Gastroesophageal sphincter (tissue), 3 donors: ENCODE measurements at regions not wholly inside any gene's neighbourhood (a gene's known extent, or its start where the extent isn't known, plus 50 kb on each side); places are given as distances from the start of the nearest gene placed in this dataset.

Experiments
- POLR2A ChIP-seq, 2 donors: fragments of 450-650 bp; IDR thresholded peaks; one replicate each; pipeline ENCODE4 v1.6.1; 2017; ENCODE audit warnings: antibody characterized with exemption in 2 of 2, mild to moderate bottlenecking in 2 of 2, moderate library complexity in 1 of 2
- TF ChIP-seq, protein P1 (sequence below), 4 experiments: fragments of 200-600 bp in 2 of 4; fragments of 450-650 bp in 2 of 4; sonication (generic) in 1 of 4; IDR thresholded peaks; one replicate each; pipeline ENCODE4 v1.5.1; 2017 to 2019; ENCODE audit warnings: antibody characterized with exemption in 4 of 4, mild to moderate bottlenecking in 2 of 4, moderate library complexity in 2 of 4

DNA sequence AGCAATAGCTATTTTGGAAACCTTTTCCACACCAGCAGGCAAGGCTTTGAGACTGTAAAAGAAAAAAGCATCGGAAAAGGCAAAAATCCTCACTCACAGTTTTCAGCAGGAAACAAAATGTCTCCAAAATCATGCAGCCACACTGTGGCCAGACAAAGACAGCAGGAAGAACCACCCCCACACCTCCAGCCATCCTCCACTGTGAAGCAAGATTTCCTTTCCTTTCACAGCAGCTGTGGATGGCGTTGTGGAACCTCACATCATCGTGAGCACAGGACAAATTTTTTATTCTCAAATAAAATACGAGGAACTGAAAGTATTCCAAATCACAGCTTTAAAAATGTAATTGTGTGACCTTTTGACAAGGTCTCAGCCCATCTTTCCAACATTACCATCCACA is 351.7 kb upstream of the NOCT start:
- no peak for TF ChIP-seq POLR2A (IDR thresholded peaks at IDR 0.05)
- TF ChIP-seq, protein P1, sequence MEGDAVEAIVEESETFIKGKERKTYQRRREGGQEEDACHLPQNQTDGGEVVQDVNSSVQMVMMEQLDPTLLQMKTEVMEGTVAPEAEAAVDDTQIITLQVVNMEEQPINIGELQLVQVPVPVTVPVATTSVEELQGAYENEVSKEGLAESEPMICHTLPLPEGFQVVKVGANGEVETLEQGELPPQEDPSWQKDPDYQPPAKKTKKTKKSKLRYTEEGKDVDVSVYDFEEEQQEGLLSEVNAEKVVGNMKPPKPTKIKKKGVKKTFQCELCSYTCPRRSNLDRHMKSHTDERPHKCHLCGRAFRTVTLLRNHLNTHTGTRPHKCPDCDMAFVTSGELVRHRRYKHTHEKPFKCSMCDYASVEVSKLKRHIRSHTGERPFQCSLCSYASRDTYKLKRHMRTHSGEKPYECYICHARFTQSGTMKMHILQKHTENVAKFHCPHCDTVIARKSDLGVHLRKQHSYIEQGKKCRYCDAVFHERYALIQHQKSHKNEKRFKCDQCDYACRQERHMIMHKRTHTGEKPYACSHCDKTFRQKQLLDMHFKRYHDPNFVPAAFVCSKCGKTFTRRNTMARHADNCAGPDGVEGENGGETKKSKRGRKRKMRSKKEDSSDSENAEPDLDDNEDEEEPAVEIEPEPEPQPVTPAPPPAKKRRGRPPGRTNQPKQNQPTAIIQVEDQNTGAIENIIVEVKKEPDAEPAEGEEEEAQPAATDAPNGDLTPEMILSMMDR (IDR thresholded peaks at IDR 0.05), result no peak
